Neural crest cell (in vitro differentiated cells): ENCODE measurements at regions not wholly inside any gene's neighbourhood (a gene's known extent, or its start where the extent isn't known, plus 50 kb on each side); places are given as distances from the start of the nearest gene placed in this dataset.

ENCODE experiments used
- DNase-seq: peaks from one replicate; pipeline ENCODE4 v3.0.0; 2021; ENCODE audit warnings: low read depth, mixed read lengths, low spot score
- H3K27ac Mint-ChIP-seq: one replicate; pipeline ENCODE4 v1.8.0; 2021; ENCODE audit warnings: mild to moderate bottlenecking, mixed read lengths; ENCODE audit not compliant: unreplicated experiment
- H3K27me3 Mint-ChIP-seq: 2 replicates; pipeline ENCODE4 v1.8.0; 2021; ENCODE audit warnings: low read depth, mild to moderate bottlenecking, mixed read lengths
- H3K36me3 Mint-ChIP-seq: 2 replicates; pipeline ENCODE4 v1.8.0; 2021; ENCODE audit warnings: low read depth, mild to moderate bottlenecking, mixed read lengths
- H3K4me1 Mint-ChIP-seq: 2 replicates; pipeline ENCODE4 v1.8.0; 2021; ENCODE audit warnings: mixed read lengths
- H3K4me3 Mint-ChIP-seq: one replicate; pipeline ENCODE4 v1.8.0; 2021; ENCODE audit warnings: mild to moderate bottlenecking, mixed read lengths
- H3K9me3 Mint-ChIP-seq: 2 replicates; pipeline ENCODE4 v1.8.0; 2021; ENCODE audit warnings: mixed read lengths
- TF ChIP-seq, protein P1 (sequence below): fragments of 200-600 bp; sonication (generic); conservative IDR thresholded peaks from 2 replicates; pipeline ENCODE4 v1.5.0; 2021; ENCODE audit warnings: antibody characterized with exemption, mild to moderate bottlenecking

DNA sequence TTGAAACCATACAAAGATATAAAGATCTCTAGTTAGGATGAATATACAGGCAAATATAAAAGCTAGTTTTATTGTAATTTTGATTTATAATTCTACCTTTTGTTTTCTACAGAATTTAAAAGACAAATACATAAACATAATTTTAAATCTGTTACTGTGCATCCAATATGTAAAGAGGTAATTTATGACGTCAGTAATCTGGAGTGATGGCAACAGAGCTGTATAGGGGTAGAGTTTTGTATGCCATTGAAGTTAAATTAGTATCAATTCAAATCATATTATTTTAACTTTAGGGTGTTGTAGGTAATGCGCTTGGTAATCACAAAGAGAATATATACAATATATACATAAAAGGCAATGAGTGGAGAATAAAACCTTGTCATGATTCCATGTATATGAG lies 183.7 kb upstream of the ARHGAP24 start:
- TF ChIP-seq, protein P1, sequence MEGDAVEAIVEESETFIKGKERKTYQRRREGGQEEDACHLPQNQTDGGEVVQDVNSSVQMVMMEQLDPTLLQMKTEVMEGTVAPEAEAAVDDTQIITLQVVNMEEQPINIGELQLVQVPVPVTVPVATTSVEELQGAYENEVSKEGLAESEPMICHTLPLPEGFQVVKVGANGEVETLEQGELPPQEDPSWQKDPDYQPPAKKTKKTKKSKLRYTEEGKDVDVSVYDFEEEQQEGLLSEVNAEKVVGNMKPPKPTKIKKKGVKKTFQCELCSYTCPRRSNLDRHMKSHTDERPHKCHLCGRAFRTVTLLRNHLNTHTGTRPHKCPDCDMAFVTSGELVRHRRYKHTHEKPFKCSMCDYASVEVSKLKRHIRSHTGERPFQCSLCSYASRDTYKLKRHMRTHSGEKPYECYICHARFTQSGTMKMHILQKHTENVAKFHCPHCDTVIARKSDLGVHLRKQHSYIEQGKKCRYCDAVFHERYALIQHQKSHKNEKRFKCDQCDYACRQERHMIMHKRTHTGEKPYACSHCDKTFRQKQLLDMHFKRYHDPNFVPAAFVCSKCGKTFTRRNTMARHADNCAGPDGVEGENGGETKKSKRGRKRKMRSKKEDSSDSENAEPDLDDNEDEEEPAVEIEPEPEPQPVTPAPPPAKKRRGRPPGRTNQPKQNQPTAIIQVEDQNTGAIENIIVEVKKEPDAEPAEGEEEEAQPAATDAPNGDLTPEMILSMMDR, result no peak
- DNase-seq, result no peak
- no peaks in the 10 kb centered on the region for H3K4me1 Mint-ChIP-seq
- H3K27ac Mint-ChIP-seq, result no peak overlapping the region
- H3K36me3 Mint-ChIP-seq, result peaks cover 6% of the 10 kb centered on the region
- H3K27me3 Mint-ChIP-seq, result no peaks in the 10 kb centered on the region
- peaks cover 7% of the 10 kb centered on the region for H3K9me3 Mint-ChIP-seq
- H3K4me3 Mint-ChIP-seq, result no peak overlapping the region

GRCh38 chr4:85298037-85298436 lies 176.9 kb upstream of the ARHGAP24 start:
- no peaks in the 10 kb centered on the region for H3K27me3 Mint-ChIP-seq
- no peaks in the 10 kb centered on the region for H3K4me1 Mint-ChIP-seq
- H3K36me3 Mint-ChIP-seq, result no peaks in the 10 kb centered on the region
- H3K27ac Mint-ChIP-seq, result no peak overlapping the region
- H3K9me3 Mint-ChIP-seq, result no peaks in the 10 kb centered on the region
- no peak overlapping the region for H3K4me3 Mint-ChIP-seq
- TF ChIP-seq, protein P1, result no peak
- DNase-seq, result no peak

- no peak overlapping the region for H3K27ac Mint-ChIP-seq
Measured at GRCh38 chr4:85302193-85302736, 172.7 kb upstream of the ARHGAP24 start.

GRCh38 chr4:85302756-85303155 lies 172.2 kb upstream of the ARHGAP24 start:
- Mint-ChIP-seq H3K36me3 (no peaks in the 10 kb centered on the region), H3K4me3 (no peak overlapping the region), H3K27ac (no peak overlapping the region), H3K4me1 (no peaks in the 10 kb centered on the region), H3K9me3 (no peaks in the 10 kb centered on the region), H3K27me3 (no peaks in the 10 kb centered on the region)
- DNase-seq, result no peak
- TF ChIP-seq, protein P1, result no peak

More at GRCh38 chr4:85302193-85302736, 172.7 kb upstream of the ARHGAP24 start:
- Mint-ChIP-seq H3K9me3 (no peaks in the 10 kb centered on the region), H3K4me1 (no peaks in the 10 kb centered on the region), H3K36me3 (no peaks in the 10 kb centered on the region), H3K27me3 (no peaks in the 10 kb centered on the region), H3K4me3 (no peak overlapping the region)
- DNase-seq, result no peak
- TF ChIP-seq, protein P1, result no peak

DNA sequence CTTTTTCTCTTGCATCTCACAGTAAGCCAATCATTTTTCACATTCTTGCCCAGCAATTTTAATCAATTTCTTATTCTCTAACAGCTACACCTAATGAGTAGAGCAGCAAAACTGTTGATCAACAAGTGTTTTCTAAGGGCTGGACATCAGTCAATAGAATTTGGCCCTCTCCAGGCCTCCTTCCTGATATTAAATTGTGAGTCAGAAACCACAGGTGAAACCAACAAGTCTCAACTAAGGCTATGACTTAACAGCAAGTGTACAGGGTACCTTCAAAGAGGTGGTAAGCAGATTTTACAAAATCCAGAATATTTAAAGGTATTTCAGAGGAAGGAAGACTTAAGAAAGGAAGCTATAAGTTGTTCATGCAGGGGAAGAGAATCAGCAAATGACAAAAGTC lies 156.5 kb upstream of the ARHGAP24 start:
- no peaks in the 10 kb centered on the region for H3K36me3 Mint-ChIP-seq
- no peak for DNase-seq
- H3K4me1 Mint-ChIP-seq, result no peaks in the 10 kb centered on the region
- H3K27ac Mint-ChIP-seq, result peak overlapping the region; percentile 4
- no peak overlapping the region for H3K4me3 Mint-ChIP-seq
- TF ChIP-seq, protein P1, result no peak
- no peaks in the 10 kb centered on the region for H3K27me3 Mint-ChIP-seq
- H3K9me3 Mint-ChIP-seq, result peaks cover 7% of the 10 kb centered on the region
